ENCODE measurements at regions not wholly inside any gene's neighbourhood (a gene's known extent, or its start where the extent isn't known, plus 50 kb on each side); places are given as distances from the start of the nearest gene placed in this dataset.

GRCh38 chr6:133632906-133633305 lies 256.0 kb upstream of the TCF21 start:
- no peaks in the 10 kb centered on the region for H3K79me2 ChIP-seq (ENCODE audit: insufficient read depth, low read depth)
- no peak overlapping the region for H3K9ac ChIP-seq
- no peak overlapping the region for H2AFZ ChIP-seq (ENCODE audit: low read depth)
- H3K36me3 ChIP-seq (ENCODE audit: insufficient read depth): no peaks in the 10 kb centered on the region
- H3K4me3 ChIP-seq (IDR thresholded peaks at IDR 0.05; ENCODE audit: insufficient read depth, low read depth, low read length): no peak overlapping the region
- H3K4me2 ChIP-seq: no peak overlapping the region
- H3K4me1 ChIP-seq (ENCODE audit: low read depth, poor library complexity, severe bottlenecking): no peaks in the 10 kb centered on the region
- no peak overlapping the region for H3K27ac ChIP-seq
- H4K20me1 ChIP-seq (ENCODE audit: insufficient read depth): no peaks in the 10 kb centered on the region
- no peak for TF ChIP-seq CTCF (conservative IDR thresholded peaks at IDR 0.05; ENCODE audit: low read depth, low read length)
- no peaks in the 10 kb centered on the region for H3K27me3 ChIP-seq (ENCODE audit: insufficient read depth, low read depth)

- H3K4me1 ChIP-seq (ENCODE audit: low read depth, poor library complexity, severe bottlenecking): no peaks in the 10 kb centered on the region
- no peak overlapping the region for H3K4me3 ChIP-seq (IDR thresholded peaks at IDR 0.05; ENCODE audit: insufficient read depth, low read depth, low read length)
- no peak overlapping the region for H2AFZ ChIP-seq (ENCODE audit: low read depth)
- H4K20me1 ChIP-seq (ENCODE audit: insufficient read depth): no peaks in the 10 kb centered on the region
- no peak overlapping the region for H3K9ac ChIP-seq
- no peaks in the 10 kb centered on the region for H3K36me3 ChIP-seq (ENCODE audit: insufficient read depth)
- H3K4me2 ChIP-seq: no peak overlapping the region
- H3K27ac ChIP-seq: no peak overlapping the region
- TF ChIP-seq CTCF (conservative IDR thresholded peaks at IDR 0.05; ENCODE audit: low read depth, low read length): no peak
- no peaks in the 10 kb centered on the region for H3K27me3 ChIP-seq (ENCODE audit: insufficient read depth, low read depth)
- no peaks in the 10 kb centered on the region for H3K79me2 ChIP-seq (ENCODE audit: insufficient read depth, low read depth)
These were observed 254.4 kb upstream of the TCF21 start for GRCh38 chr6:133634474-133634873.

GRCh38 chr6:133635447-133635846 lies 253.5 kb upstream of the TCF21 start:
- Histone ChIP-seq H3K4me3 (IDR thresholded peaks at IDR 0.05; ENCODE audit: insufficient read depth, low read depth, low read length) (no peak overlapping the region), H3K9ac (no peak overlapping the region), H4K20me1 (ENCODE audit: insufficient read depth) (no peaks in the 10 kb centered on the region), H3K27me3 (ENCODE audit: insufficient read depth, low read depth) (no peaks in the 10 kb centered on the region), H3K79me2 (ENCODE audit: insufficient read depth, low read depth) (no peaks in the 10 kb centered on the region), H3K4me2 (no peak overlapping the region), H3K27ac (no peak overlapping the region), H3K36me3 (ENCODE audit: insufficient read depth) (no peaks in the 10 kb centered on the region), H3K4me1 (ENCODE audit: low read depth, poor library complexity, severe bottlenecking) (no peaks in the 10 kb centered on the region), H2AFZ (ENCODE audit: low read depth) (no peak overlapping the region)
- TF ChIP-seq CTCF (conservative IDR thresholded peaks at IDR 0.05; ENCODE audit: low read depth, low read length): no peak

GRCh38 chr6:133637436-133637835 lies 251.5 kb upstream of the TCF21 start:
- Histone ChIP-seq H3K9ac (no peak overlapping the region), H3K27ac (no peak overlapping the region), H3K4me1 (ENCODE audit: low read depth, poor library complexity, severe bottlenecking) (no peaks in the 10 kb centered on the region), H3K79me2 (ENCODE audit: insufficient read depth, low read depth) (no peaks in the 10 kb centered on the region), H2AFZ (ENCODE audit: low read depth) (no peak overlapping the region), H3K4me2 (no peak overlapping the region), H3K36me3 (ENCODE audit: insufficient read depth) (no peaks in the 10 kb centered on the region), H3K27me3 (ENCODE audit: insufficient read depth, low read depth) (no peaks in the 10 kb centered on the region), H4K20me1 (ENCODE audit: insufficient read depth) (no peaks in the 10 kb centered on the region), H3K4me3 (IDR thresholded peaks at IDR 0.05; ENCODE audit: insufficient read depth, low read depth, low read length) (no peak overlapping the region)
- TF ChIP-seq CTCF (conservative IDR thresholded peaks at IDR 0.05; ENCODE audit: low read depth, low read length): no peak

GRCh38 chr6:133637874-133638273 lies 251.0 kb upstream of the TCF21 start:
- Histone ChIP-seq H3K27ac (no peak overlapping the region), H3K4me2 (no peak overlapping the region), H3K9ac (no peak overlapping the region), H3K36me3 (ENCODE audit: insufficient read depth) (no peaks in the 10 kb centered on the region), H3K4me1 (ENCODE audit: low read depth, poor library complexity, severe bottlenecking) (no peaks in the 10 kb centered on the region), H3K79me2 (ENCODE audit: insufficient read depth, low read depth) (no peaks in the 10 kb centered on the region), H3K27me3 (ENCODE audit: insufficient read depth, low read depth) (no peaks in the 10 kb centered on the region), H2AFZ (ENCODE audit: low read depth) (no peak overlapping the region), H4K20me1 (ENCODE audit: insufficient read depth) (no peaks in the 10 kb centered on the region), H3K4me3 (IDR thresholded peaks at IDR 0.05; ENCODE audit: insufficient read depth, low read depth, low read length) (no peak overlapping the region)
- TF ChIP-seq CTCF (conservative IDR thresholded peaks at IDR 0.05; ENCODE audit: low read depth, low read length): no peak
